ENCODE measurements at regions not wholly inside any gene's neighbourhood (a gene's known extent, or its start where the extent isn't known, plus 50 kb on each side); places are given as distances from the start of the nearest gene placed in this dataset.

DNA sequence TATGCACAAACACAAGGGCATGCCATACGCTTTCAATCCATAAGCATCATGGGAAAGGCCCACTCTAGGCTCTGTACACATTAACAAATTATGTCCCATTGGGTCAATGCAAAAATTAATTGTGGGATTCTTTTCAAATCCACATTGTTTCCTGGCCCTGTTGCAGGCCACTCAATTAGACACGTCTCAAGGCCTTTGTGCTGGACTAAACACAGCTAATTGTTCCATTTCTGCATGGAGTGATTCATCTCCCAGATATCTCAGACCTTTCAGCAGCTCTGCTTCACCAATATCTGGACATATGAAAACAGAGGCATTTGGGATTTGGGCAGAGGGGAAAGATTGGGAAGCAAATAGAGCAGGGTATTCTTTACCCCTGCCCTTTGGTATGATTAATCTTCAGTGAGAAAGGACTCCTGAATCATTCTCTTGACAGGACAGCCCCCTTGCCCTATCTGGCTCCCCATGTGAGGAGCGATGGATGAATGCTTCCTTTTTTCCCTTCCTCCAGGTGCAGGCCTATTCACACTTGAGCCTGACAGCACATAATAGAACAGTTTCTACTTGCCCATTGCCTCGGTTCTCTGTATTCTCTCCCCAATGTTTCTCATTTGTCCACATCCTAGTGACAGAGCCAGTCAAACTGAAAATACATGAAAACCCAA, 547.6 kb downstream of the HAO1 start:
- intact Hi-C loops (cut with micrococcal nuclease): no loop called here

DNA sequence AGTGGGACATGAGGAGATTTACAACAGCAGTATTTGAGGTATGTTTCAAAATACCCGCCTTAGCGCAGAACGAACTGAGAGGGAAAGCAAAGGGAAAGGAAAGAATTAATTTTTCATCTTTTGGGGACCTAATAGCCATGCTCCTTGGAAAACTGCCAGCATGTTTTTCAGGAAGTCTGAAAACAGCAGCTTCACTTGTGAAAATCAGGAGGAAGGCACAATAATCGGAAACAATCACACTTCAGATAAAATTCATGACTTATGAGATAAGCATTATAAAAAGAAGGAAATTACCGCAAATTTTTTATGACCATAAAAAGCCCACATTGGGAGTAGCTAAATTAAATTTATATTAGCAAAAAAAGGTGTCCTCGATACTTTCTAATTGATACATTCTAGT, 541.1 kb downstream of the HAO1 start:
- intact Hi-C loops (cut with micrococcal nuclease): no loop called here

DNA sequence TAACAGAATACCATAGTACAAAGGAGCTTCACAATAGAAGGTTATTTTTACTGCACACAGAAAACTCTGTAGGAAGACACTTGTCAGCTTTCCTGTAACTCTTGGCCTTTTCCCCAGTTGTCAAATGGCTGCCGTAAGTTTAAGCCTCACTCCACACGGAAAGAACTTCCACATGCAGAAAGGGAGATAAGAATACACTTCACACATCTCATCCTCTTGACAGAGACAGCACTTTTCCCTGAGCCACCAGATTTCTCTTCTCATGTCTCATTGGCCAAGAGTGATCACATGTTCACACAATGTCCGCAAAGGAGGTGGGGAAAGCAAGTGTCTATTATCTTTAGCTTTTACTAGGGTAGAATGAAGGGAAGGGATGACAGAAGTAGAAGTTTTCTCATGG, 540.7 kb downstream of the HAO1 start:
- intact Hi-C loops (cut with micrococcal nuclease): no loop called here

DNA sequence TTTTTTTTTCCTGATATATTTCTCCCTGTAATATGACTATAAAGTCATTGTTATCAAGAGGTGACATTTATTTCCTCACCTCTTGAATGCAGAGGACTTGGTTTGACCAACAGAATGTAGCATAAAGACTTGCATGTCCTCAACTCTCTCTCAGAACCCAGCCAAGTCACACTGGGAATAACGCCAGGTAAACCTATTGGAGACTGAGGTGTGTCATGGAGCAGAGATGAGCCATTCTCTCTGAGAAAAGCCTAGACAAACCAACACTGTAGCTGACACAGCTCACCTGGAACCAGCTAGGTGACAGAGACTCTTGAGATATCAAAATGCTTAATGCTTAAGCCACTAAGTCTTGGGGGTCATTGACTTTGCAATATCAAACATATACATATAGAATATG, 533.6 kb downstream of the HAO1 start:
- intact Hi-C loops (cut with micrococcal nuclease): no loop called here

DNA sequence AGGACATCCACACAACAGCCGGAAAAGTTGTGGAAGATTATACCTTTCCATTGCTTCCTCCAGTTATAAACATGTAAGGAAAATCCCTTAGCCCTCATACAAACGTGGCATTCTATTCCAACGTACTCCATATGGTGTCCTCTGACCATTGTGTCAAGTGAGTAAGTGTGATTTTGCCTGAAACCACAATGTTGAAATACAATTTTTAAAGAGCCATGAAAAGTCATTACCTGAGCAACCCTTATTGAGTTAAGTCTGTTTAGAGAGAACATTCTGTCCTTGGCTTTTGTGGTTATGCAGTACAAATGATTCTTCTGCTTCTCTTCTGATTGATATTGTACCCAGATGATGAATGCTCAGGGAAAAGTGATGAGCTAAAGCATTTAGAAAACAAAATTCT, 530.1 kb downstream of the HAO1 start:
- intact Hi-C loops (cut with micrococcal nuclease): no loop called here

DNA sequence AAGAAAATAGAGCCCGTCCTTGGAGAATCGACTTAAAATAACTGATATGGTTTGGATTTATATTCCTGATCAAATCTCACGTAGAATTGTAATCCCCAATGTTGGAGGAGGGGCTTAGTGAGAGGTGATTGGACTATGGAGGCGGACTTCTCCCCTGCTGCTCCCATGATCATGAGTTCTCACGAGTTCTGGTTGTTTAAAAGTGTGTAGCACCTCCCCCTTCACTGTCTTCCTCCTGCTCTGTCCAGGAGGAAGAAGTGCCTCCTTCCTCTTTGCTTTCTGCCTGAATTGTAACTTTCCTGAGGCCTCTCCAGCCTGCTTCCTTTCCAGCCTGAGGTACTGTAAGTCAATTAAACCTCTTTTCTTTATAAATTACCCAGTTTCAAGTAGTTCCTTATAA, 529.2 kb downstream of the HAO1 start:
- intact Hi-C loops (cut with micrococcal nuclease): no loop called here

DNA sequence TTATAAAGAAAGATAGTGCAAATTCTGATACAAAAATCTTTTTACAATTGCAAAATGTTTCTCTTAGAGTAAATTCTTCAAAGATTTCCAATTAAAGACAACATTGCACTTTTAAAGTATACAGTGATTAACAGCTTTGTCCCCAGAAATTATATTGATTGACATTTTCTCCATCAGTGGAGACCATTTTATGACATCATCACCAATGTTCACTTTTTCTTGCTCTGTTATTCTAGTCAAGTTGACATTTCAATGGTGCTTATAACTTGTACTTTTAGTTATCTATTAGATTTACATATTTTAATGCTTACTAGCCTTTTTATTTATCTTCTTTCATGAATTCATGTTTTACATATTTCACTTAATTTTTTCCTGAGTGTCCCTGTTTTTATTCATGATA, 524.8 kb downstream of the HAO1 start:
- intact Hi-C loops (cut with micrococcal nuclease): loop anchor here (1.0 kb wide), 1 partner anchor 8 kb away; no protein-coding TSS in a partner anchor

DNA sequence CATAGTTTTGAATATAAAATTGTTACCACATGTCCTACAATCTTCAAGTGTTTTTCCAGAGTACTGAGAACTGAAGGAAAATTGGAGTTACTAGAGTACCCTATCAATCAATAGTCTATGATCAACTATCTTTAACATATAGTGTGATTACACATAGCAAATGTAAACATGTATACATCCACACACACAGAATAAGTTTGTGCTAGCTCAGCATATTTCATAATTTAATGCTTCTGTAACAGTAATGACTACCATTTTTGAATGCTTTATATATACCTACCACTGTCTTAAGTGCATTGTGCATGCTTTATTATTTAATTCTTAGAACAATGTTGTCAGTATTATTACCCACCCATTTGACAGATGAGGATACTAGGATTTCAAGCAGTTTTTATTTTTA, 523.9 kb downstream of the HAO1 start:
- intact Hi-C loops (cut with micrococcal nuclease): no loop called here

DNA sequence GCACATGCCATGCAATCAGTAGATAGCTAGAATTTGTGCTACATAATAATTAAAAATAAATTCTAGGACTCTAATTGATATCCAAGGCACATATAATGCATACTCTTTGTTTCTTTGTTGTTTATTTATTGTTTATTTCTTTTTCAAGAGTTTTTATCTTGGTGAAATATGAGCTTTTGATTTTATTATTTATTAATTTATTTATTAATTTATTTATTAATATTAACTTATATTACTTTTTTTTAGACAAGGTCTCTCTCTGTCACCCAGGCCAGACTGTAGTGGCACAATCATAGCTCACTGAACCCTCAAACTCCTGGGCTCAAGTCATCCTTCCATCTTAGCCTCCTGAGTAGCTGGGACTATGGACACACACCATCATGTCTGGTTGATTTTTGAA, 519.9 kb downstream of the HAO1 start:
- intact Hi-C loops (cut with micrococcal nuclease): no loop called here

DNA sequence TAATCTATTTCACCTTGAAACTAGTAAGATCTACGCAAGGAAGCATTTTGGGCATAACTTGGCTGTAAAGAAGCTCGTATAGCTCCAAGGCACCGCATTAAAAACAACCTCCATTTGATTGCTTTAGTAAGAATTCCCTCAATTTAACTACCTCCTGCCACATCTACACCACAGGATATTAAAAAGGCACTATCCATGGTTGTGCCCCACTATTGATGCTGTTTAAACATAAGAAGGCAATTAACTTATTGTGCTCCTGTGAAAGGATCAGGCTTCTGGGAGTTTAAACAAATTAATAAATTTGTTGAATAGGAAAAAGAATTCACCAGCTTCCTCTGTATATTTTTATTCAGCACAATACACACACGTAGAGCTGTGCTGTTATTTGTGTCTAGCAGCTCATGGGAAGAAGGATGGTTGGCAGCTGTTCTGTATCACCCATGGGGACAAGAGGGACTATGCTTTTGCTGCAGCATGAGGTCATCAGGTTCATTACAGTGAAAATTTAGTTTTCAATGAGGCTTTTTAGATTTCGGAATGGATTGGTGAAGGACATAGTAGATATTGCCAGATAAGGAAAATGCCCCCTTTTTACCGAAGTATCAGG, 513.3 kb downstream of the HAO1 start:
- intact Hi-C loops (cut with micrococcal nuclease): no loop called here

DNA sequence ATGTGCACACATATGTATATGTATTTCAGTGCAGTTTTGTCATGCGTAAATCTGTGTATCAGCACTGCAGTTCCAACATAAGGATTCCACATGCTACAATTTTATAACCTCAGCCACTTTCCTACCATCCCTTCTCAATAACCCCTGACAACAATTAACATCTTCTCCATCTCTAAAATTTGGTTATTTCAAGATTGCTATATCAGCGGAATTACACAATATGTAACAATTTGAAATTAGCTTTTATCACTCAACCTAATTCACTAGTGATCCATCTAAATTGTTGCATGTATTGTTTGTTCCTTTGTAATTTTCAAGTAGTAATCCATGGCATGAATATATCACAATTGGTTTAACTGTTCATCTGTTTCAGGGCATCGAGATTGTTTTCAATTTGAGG, 511.3 kb downstream of the HAO1 start:
- intact Hi-C loops (cut with micrococcal nuclease): no loop called here

DNA sequence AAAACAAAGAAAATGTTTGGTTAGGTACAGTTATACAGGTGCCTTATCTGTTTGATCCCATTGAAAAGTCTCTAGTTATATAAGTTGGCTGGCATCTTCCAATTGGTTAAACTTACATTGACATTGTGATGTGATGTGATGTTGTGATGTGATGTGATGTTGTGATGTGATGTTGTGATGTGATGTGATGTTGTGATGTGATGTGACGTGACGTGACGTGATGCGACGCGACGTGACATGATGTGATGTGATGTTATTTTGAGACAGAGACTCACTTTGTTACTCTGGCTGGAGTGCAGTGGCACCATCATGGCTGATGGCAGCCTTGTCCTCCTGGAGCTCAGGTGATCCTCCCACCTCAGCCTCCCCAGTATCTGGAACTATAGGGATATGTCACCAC, 507.6 kb downstream of the HAO1 start:
- intact Hi-C loops (cut with micrococcal nuclease): no loop called here

DNA sequence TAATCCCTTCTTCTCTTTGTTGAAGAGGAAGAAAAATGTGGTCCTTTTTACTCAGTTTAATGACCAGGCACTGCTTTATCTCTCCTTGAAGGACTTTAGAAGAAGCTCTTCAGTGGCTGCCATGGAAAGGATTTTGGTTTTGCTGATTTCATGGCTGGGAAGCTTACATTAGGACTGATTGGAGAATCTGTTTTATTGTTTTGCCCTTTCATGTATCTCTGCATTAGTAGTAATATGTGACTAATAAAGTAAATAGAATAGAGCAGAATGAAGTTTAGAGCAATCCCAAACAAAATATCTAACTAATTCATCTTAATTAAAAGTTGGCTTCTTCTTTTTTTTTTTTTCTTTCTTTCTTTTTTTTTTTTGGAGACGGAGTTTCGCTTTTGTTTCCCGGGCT, 502.9 kb downstream of the HAO1 start:
- intact Hi-C loops (cut with micrococcal nuclease): no loop called here

DNA sequence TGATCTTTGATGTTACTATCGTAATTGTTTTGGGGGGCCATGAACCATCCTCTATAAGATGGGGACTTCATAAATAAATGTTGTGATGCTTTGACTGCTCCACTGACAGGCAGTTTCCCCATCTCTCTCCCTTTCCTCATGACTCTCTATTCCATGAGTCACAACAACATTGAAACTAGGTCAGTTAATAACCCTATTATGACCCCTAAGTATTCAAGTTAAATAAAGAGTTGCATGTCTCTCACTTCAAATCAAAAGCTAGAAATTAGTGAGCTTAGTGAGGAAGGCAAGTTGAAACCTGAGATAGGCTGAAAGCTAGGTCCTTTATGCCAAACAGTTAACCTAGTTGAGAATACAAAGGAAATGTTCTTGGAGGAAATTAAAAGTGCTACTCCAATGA, 491.0 kb downstream of the HAO1 start:
- intact Hi-C loops (cut with micrococcal nuclease): no loop called here

DNA sequence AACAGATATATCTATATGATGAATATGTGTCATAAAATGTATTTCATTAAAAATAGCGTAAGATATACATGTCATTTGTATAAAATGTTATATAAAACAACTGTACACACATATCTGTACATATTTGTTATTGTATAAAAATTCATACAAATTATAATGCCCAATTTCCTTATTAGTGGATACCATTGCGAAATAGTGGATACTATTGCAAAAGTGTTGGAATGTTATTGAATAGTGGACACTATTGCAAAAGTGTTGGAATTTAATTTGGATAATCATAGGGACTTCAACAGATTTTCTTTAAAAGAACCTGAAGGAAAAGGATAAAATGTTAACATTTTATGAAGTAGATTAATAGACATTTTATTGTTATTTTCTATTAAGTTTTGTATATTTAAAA, 487.4 kb downstream of the HAO1 start:
- intact Hi-C loops (cut with micrococcal nuclease): no loop called here

DNA sequence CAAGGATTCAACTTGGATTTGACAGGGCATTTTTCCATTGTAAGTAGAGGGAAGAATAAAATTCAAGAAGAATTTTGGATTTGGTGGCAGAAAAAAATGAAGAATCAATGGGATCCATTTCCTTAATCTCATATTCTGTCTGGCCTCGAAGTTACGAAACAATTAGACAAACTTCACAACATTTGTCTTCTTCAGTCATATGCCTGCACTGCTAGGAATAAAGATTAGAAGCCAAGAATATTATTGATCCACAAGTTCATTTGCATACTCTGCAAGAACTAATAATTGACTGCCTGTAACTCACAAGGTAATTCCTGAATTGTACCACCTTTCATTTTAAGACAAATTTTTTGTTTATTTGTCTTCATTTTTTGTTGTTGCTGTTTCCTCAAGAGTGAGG, 486.2 kb downstream of the HAO1 start:
- intact Hi-C loops (cut with micrococcal nuclease): no loop called here

DNA sequence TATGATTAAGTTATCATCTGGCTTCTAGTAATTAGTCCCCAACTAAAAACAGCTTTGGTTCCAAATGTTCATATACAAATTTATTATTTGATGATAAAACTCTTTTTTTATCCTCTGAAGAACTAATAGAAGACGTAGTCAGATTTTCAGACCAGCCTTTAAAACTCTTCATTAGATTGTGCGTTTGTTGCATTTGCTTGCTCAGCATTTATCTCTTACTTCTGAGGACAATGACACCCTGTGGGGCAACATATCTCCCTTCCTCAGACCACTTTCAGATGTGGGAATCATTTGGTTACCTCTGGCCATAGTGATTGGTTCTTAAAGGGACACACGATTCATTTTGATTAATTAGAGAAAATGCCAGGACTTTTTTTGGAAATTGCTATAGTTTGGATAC, 481.8 kb downstream of the HAO1 start:
- intact Hi-C loops (cut with micrococcal nuclease): no loop called here

DNA sequence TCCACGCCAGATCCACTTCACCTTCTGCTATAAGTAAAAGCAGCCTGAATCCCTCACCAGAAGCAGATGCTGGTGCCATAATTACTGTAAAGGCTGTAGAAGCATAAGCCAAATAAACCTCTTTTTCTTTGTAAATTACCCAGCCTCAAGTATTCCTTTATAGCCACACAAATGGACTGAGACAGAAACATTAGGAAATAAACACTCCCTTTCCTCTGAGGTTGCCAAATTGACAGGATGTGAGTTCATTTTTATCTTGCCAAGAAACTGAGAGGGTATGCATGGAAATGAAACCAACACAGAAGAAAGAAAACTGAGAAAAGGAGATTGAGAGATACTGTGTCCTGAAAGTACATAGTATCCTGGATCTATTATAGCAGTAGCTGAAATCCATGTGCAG, 481.2 kb downstream of the HAO1 start:
- intact Hi-C loops (cut with micrococcal nuclease): no loop called here

DNA sequence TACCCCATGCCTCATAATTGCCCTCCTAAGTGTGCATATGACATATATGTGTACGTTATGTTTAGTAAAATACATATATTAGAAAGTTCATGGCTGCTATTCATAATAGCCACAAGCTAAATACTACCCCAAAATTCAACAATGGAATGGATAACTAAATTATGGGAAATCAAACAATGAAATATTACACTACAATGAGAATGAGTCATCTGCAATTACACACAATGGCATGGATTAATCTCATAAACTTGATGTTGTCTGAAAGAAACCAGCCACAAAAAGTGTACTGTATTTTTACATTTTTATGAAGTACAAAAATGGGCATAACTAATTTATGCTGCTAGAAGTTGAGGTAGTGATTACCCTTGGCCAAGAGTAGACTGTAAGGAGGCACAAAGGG, 477.0 kb downstream of the HAO1 start:
- intact Hi-C loops (cut with micrococcal nuclease): no loop called here

DNA sequence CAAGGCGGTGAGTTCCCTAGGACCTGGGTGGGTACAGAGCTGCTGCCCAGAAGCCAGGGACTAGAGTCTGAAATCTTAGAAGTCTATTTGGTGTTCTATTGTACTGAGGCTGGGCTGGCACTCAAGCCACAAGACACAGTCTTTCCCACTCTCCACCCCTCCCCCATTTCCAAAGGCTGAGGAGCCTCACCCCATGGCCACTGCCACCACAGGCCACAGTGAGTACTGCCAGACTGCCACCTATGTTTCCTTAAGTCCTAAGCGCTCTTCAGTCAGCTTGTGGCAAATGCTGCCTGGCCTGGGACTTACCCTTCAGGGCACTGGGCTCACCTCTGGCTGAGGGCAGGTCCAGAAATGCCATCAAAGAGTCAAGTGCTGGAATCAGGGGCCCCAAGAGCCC, 469.3 kb downstream of the HAO1 start:
- intact Hi-C loops (cut with micrococcal nuclease): no loop called here

DNA sequence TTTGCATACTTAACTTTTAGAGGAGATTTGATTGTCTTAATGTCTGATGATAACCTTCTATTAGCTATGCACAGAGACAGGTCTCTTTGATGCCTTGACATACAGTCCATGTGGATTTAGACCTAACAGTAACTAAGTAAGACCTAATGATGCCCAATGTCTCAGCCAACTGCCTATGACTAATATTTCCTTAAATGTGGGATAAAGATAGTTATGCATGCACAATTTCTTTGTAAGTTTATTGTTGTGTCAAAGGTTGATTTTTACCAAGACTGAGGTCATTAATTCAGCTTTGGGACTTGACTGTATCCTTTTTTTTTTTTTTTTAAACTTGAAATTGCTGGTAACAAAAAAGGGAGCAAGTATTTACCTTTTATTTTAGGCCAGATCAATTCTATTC, 450.0 kb downstream of the HAO1 start:
- intact Hi-C loops (cut with micrococcal nuclease): no loop called here

DNA sequence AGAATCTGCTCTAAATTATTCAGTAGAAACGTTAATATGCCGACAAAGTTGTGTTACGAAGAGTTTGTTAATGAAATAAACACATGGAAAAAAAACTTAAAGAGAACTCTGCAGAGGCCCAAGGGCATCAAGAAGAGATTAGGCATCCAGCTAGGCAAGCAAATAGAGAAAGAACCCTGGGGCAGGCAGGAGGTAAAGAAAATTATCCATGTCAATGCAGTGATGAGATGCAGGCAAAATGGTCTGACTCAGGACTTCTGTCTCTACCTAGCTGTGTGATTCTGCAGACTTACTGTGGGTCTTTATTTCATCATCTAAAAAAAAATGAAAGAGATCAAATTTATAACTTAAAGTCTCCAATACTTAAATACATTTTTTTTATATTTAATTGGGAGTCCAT, 448.0 kb downstream of the HAO1 start:
- intact Hi-C loops (cut with micrococcal nuclease): no loop called here

DNA sequence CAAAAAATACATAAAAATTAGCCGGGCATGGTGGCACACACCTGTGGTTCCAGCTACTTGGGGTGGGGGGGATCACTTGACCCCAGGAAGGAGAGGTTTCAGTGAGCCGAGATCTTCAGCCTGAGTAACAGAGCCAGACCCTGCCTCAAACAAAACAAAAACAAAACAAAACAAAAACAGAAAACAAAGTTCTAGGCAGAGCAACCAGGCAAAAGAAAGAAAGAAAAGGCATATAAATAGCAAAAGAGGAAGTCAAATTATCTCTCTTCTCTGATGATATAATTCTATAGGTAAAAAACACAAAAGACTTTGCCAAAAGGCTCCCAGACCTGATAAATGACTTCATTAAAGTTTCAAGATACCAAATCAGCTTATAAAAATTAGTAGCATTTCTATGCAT, 446.9 kb downstream of the HAO1 start:
- intact Hi-C loops (cut with micrococcal nuclease): no loop called here

All from T-helper 2 cell treated with Interferon-gamma antibody and Interleukin-4, amounts not matched to agents 100 ng/mL and 5 ng/mL, for 36 hours (primary cell).